ENCODE measurements at regions not wholly inside any gene's neighbourhood (a gene's known extent, or its start where the extent isn't known, plus 50 kb on each side); places are given as distances from the start of the nearest gene placed in this dataset.

DNA sequence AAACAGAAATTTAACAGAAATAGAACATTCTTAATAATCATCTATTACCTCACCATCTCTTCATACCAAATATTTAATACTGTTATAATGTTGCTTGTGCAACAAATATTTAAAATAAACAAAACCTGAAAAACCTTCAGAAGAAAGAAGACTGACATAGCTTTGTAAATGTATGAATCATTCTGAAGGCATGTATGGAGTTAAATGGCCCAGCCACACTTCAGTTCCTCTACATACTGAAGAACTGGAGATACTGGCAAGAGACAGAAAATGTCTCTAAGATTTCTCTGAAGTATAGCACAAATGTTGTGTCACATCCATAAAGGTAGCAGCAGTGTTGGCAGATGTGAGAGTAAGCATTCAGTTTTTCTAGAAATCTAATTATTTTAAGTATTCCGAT lies 275.3 kb upstream of the FGF13 start:
- no peak overlapping the region for H2AFZ ChIP-seq (ENCODE audit: low read length)
- no peaks in the 10 kb centered on the region for H4K20me1 ChIP-seq (ENCODE audit: insufficient read depth, low read length)
- TF ChIP-seq EZH2phosphoT487 (IDR thresholded peaks at IDR 0.05; ENCODE audit: borderline replicate concordance, low read depth, low read length): no peak
- TF ChIP-seq, protein P1, sequence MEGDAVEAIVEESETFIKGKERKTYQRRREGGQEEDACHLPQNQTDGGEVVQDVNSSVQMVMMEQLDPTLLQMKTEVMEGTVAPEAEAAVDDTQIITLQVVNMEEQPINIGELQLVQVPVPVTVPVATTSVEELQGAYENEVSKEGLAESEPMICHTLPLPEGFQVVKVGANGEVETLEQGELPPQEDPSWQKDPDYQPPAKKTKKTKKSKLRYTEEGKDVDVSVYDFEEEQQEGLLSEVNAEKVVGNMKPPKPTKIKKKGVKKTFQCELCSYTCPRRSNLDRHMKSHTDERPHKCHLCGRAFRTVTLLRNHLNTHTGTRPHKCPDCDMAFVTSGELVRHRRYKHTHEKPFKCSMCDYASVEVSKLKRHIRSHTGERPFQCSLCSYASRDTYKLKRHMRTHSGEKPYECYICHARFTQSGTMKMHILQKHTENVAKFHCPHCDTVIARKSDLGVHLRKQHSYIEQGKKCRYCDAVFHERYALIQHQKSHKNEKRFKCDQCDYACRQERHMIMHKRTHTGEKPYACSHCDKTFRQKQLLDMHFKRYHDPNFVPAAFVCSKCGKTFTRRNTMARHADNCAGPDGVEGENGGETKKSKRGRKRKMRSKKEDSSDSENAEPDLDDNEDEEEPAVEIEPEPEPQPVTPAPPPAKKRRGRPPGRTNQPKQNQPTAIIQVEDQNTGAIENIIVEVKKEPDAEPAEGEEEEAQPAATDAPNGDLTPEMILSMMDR (conservative IDR thresholded peaks at IDR 0.05; ENCODE audit: low read length): no peak
- intact Hi-C loops (cut with micrococcal nuclease; ENCODE audit: unreplicated experiment): no loop called here
- no peak overlapping the region for H3K4me3 ChIP-seq (ENCODE audit: low read depth, low read length, poor library complexity, severe bottlenecking)
- ChIA-PET POLR2A (no interaction called here), CTCF (ENCODE audit: unreplicated experiment) (no interaction called here)
- BruUV-seq (replicated peaks): no TSS peak
- H3K4me1 ChIP-seq (ENCODE audit: insufficient read depth, low read length, poor library complexity, severe bottlenecking): no peaks in the 10 kb centered on the region
- H3K9me3 ChIP-seq (ENCODE audit: low read length): no peaks in the 10 kb centered on the region
- no peaks in the 10 kb centered on the region for H3K79me2 ChIP-seq (ENCODE audit: insufficient read depth, low read depth, low read length)
- no peak overlapping the region for H3K4me2 ChIP-seq (ENCODE audit: low read length)
- H3K27ac ChIP-seq (ENCODE audit: low read depth, low read length, poor library complexity, severe bottlenecking): no peak overlapping the region
- no peak for DNase-seq (ENCODE audit: low spot score)
- no peaks in the 10 kb centered on the region for H3K9me2 ChIP-seq (ENCODE audit: insufficient read depth, low read length)
- no peaks in the 10 kb centered on the region for H3K36me3 ChIP-seq (ENCODE audit: insufficient read depth, low read length)

DNA sequence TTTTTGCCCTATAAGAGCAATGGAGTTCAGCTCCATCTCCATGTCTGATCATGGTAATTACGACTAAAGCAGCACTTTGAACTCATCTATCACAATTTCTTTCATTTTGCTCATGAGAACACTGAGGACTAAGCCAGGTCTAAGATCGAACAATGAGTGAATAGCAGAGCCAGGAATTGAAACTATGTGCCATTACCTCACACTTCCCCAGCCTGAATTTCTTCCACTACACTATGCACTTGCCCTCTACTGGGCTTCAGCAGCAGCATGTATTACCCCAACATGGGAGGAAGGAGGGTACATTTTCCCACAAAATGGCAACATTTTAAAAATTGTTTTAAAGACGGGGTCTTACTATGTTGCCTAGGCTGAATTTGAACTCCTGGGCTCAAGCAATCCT lies 274.7 kb upstream of the FGF13 start:
- Histone ChIP-seq H3K9me2 (ENCODE audit: insufficient read depth, low read length) (no peaks in the 10 kb centered on the region), H3K36me3 (ENCODE audit: insufficient read depth, low read length) (no peaks in the 10 kb centered on the region), H3K4me3 (ENCODE audit: low read depth, low read length, poor library complexity, severe bottlenecking) (no peak overlapping the region), H3K79me2 (ENCODE audit: insufficient read depth, low read depth, low read length) (no peaks in the 10 kb centered on the region), H3K4me2 (ENCODE audit: low read length) (no peak overlapping the region), H3K27ac (ENCODE audit: low read depth, low read length, poor library complexity, severe bottlenecking) (no peak overlapping the region), H4K20me1 (ENCODE audit: insufficient read depth, low read length) (no peaks in the 10 kb centered on the region), H3K9me3 (ENCODE audit: low read length) (no peaks in the 10 kb centered on the region), H3K4me1 (ENCODE audit: insufficient read depth, low read length, poor library complexity, severe bottlenecking) (no peaks in the 10 kb centered on the region), H2AFZ (ENCODE audit: low read length) (no peak overlapping the region)
- TF ChIP-seq, protein P1 (conservative IDR thresholded peaks at IDR 0.05; ENCODE audit: low read length): no peak
- no peak for TF ChIP-seq EZH2phosphoT487 (IDR thresholded peaks at IDR 0.05; ENCODE audit: borderline replicate concordance, low read depth, low read length)
- intact Hi-C loops (cut with micrococcal nuclease; ENCODE audit: unreplicated experiment): no loop called here
- DNase-seq (ENCODE audit: low spot score): no peak
- CTCF ChIA-PET (ENCODE audit: unreplicated experiment): no interaction called here
- POLR2A ChIA-PET: no interaction called here
- BruUV-seq (replicated peaks): no TSS peak

DNA sequence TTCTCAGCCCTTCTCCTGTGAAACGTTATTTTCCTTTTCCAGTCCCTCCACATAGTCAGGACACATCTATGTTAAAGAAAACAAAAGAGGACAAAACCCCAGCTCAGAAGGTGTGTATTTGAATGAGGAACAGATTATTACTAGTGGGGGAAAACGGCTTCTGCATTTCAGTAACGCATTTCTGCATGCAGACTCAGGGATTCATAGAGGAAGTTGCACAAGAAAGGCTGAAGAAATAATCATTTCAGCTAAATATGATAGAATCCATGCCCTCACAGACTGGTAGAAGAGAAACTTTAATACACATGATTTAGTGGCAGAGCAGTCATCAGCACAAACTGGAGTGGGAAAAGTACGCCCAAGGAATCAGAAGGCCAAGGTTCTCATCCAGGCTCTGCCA lies 270.8 kb upstream of the FGF13 start:
- ChIA-PET CTCF (ENCODE audit: unreplicated experiment) (no interaction called here), POLR2A (no interaction called here)
- no peaks in the 10 kb centered on the region for H3K9me3 ChIP-seq (ENCODE audit: low read length)
- no peak overlapping the region for H3K4me2 ChIP-seq (ENCODE audit: low read length)
- intact Hi-C loops (cut with micrococcal nuclease; ENCODE audit: unreplicated experiment): no loop called here
- H3K79me2 ChIP-seq (ENCODE audit: insufficient read depth, low read depth, low read length): no peaks in the 10 kb centered on the region
- H3K4me1 ChIP-seq (ENCODE audit: insufficient read depth, low read length, poor library complexity, severe bottlenecking): no peaks in the 10 kb centered on the region
- TF ChIP-seq, protein P1 (conservative IDR thresholded peaks at IDR 0.05; ENCODE audit: low read length): no peak
- TF ChIP-seq EZH2phosphoT487 (IDR thresholded peaks at IDR 0.05; ENCODE audit: borderline replicate concordance, low read depth, low read length): no peak
- H4K20me1 ChIP-seq (ENCODE audit: insufficient read depth, low read length): no peaks in the 10 kb centered on the region
- no peak for DNase-seq (ENCODE audit: low spot score)
- no peaks in the 10 kb centered on the region for H3K36me3 ChIP-seq (ENCODE audit: insufficient read depth, low read length)
- BruUV-seq (replicated peaks): no TSS peak
- H3K27ac ChIP-seq (ENCODE audit: low read depth, low read length, poor library complexity, severe bottlenecking): no peak overlapping the region
- H2AFZ ChIP-seq (ENCODE audit: low read length): no peak overlapping the region
- H3K4me3 ChIP-seq (ENCODE audit: low read depth, low read length, poor library complexity, severe bottlenecking): no peak overlapping the region
- H3K9me2 ChIP-seq (ENCODE audit: insufficient read depth, low read length): no peaks in the 10 kb centered on the region
